Skeletal muscle tissue (tissue), 3 donors: ENCODE measurements at regions not wholly inside any gene's neighbourhood (a gene's known extent, or its start where the extent isn't known, plus 50 kb on each side); places are given as distances from the start of the nearest gene placed in this dataset.

Experiments used
- H3K27ac ChIP-seq: one replicate; pipeline ENCODE4 v1.7.0; 2013; ENCODE audit warnings: mild to moderate bottlenecking, low read depth, low read length, inconsistent platforms
- H3K27me3 ChIP-seq, 3 donors: one replicate each; pipeline ENCODE4 v1.7.0; 2013; ENCODE audit warnings: low read length in 3 of 3; ENCODE audit not compliant: control insufficient read depth in 3 of 3, insufficient read depth in 3 of 3
- H3K36me3 ChIP-seq, 3 donors: one replicate each; pipeline ENCODE4 v1.7.0; 2013; ENCODE audit warnings: low read length in 3 of 3; ENCODE audit not compliant: control insufficient read depth in 3 of 3, insufficient read depth in 3 of 3
- H3K4me1 ChIP-seq, 3 donors: one replicate each; pipeline ENCODE4 v1.7.0; 2013; ENCODE audit warnings: low read length in 3 of 3, mild to moderate bottlenecking in 3 of 3; ENCODE audit not compliant: control insufficient read depth in 3 of 3, insufficient read depth in 3 of 3
- H3K4me3 ChIP-seq, 3 donors: one replicate each; pipeline ENCODE4 v1.7.0; 2013; ENCODE audit warnings: low read length in 3 of 3
- H3K9ac ChIP-seq, 3 donors: one replicate each; pipeline ENCODE4 v1.7.0; 2013; ENCODE audit warnings: low read length in 3 of 3, mild to moderate bottlenecking in 3 of 3, moderate library complexity in 2 of 3, low read depth in 1 of 3
- H3K9me3 ChIP-seq, 3 donors: one replicate each; pipeline ENCODE4 v1.7.0; 2013; ENCODE audit warnings: low read length in 3 of 3; ENCODE audit not compliant: control insufficient read depth in 3 of 3
- donor health status: Osteomylitis.

DNA sequence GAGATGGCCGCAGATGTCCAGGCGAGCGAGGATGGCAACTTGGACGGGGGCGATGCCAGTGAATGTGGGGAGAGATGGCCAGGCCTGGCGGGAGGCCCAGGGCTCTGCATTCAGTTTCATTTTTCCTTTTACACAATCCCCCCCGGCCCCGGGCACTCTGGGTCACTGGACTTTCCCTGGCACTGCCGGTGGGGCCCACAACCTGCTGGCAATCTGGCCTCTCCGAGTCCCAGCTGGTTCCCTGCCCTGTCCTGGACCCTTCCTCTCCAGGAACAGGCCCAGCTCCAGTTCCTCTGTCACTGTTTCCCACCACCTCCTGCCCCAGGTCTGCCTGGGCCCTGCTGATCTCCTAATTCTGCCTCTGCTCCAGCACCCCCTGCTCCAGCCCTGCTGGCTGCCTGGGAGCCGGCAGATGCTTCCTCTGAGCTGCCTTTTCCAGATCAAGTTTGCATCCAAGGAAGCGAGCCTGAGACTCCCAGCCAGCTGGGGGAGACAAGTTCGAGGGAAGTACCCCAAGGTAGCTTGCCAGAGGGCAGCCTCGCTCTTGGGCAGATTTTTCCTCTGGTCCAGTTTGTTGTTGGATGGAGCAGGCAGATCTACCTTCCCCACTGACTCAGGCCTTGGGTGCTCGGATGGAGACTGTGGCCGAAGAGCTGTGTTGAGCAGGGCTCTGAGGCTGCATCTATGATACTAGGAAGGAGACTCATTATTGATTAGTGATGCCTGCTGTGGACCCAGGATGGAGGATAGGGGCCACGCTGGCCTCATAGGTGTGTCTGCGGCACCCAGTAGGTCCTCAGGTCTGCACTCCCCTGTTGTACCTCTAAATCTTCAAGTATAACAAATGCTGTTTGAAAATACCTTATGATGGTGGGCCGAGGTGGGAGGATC lies 83.2 kb downstream of the CEBPB start:
- peaks cover 45 to 63% (median 51%) of the 10 kb centered on the region in 3 donors for H3K4me1 ChIP-seq
- H3K9me3 ChIP-seq = no peaks in the 10 kb centered on the region
- peak overlapping the region in 2 of 3 donors; percentile 17 to 49 for H3K4me3 ChIP-seq
- no peaks in the 10 kb centered on the region for H3K36me3 ChIP-seq
- H3K9ac ChIP-seq = peak overlapping the region; percentile 66 to 79 (median 67)
- H3K27ac ChIP-seq = peak overlapping the region; percentile 83
- no peaks in the 10 kb centered on the region for H3K27me3 ChIP-seq

DNA sequence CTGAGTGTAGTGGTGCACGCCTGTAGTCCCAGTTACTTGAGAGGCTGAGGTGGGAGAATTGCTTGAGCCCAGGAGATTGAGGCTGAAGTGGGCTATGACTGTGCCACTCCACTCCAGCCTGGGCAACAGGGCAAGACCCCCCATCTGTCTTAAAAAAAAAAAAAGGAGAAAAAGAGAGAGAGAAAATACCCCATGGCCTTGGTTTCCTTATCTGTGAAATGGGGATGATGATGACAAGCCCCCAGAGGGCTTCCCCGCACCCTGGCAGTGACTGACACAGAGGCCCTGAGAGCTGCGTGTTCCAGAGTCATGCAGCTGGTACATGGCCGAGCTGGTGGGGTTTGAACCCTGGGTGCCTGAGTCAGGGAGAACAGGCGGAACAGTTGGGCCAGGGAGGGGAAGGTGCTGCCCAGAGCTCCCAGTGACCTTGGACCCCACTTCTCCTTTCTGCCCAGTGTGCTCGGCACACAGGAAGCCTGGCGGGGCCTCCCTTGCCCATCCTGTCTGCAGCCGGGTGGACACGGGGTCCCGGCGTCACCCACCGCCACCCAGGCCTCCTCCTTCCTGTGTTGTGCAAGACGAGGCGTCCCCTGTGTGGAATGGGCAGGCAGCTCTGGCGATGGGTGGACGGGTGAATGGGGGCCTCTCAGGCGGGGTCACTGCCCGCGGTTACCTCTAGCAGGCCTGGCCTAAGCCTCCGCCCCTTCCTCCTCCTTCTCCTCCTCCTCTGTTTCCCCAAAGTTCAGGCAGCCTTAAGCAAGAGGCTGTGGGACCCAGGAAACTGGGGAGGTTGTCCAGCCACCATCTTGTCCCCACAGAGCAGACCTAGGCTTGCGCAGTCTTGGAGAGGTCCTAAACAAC lies 84.2 kb downstream of the CEBPB start:
- H3K36me3 ChIP-seq = no peaks in the 10 kb centered on the region
- H3K4me1 ChIP-seq = peaks cover 49 to 72% (median 58%) of the 10 kb centered on the region in 3 donors
- peak overlapping the region; percentile 83 for H3K27ac ChIP-seq
- no peaks in the 10 kb centered on the region for H3K9me3 ChIP-seq
- no peaks in the 10 kb centered on the region for H3K27me3 ChIP-seq
- no peak overlapping the region for H3K4me3 ChIP-seq
- H3K9ac ChIP-seq = peak overlapping the region in 2 of 3 donors; percentile 21 to 79

DNA sequence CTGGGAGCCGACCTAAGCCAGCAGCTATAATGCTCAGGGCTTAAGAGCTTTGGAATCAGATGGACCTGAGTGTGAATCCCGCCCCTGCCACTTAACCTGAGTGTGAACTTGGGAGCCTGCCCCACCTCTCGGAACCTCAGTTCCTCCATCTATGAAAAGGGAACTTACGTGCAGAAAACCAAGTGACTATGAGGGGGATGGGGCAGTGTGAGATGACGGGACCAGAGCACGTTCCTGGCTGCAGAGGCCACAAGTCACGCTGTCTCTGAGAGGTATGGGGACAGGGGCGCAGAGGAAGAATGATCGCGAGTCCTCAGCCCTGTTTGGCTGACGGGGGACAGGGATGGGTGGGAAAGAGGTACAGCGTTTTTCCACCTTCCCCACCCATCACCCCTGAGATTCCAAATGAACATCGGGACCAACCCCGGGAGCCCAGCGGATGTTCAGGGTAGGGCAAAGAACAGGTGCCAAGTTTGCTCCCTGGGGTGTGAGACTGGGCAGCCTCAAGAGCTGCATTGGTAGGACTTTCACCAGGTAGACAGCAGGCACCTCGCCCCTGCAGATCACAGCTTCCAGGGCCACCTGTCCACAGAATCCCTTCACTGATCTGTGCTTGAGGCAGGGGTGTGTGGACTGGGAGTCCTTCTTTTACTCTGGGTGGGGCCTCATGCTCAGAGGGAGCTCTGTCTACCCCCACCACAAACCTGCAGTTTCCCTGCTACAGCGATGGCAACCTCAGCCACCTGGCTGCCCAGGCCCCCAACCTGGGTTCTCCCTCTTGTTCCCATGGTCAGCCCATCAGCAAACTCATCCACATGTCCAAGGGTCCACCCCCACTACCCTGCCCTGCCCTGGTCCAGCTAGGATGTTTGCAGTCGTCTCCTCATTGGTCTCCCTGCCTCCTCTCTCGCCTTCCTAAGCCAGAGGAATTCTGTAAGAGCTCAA lies 85.8 kb downstream of the CEBPB start:
- H3K36me3 ChIP-seq = no peaks in the 10 kb centered on the region
- H3K9me3 ChIP-seq = no peaks in the 10 kb centered on the region
- no peak overlapping the region for H3K4me3 ChIP-seq
- no peaks in the 10 kb centered on the region for H3K27me3 ChIP-seq
- peak overlapping the region; percentile 15 for H3K27ac ChIP-seq
- peak overlapping the region in 1 of 3 donors; percentile 75 for H3K9ac ChIP-seq
- peaks cover 45 to 78% (median 62%) of the 10 kb centered on the region in 3 donors for H3K4me1 ChIP-seq

DNA sequence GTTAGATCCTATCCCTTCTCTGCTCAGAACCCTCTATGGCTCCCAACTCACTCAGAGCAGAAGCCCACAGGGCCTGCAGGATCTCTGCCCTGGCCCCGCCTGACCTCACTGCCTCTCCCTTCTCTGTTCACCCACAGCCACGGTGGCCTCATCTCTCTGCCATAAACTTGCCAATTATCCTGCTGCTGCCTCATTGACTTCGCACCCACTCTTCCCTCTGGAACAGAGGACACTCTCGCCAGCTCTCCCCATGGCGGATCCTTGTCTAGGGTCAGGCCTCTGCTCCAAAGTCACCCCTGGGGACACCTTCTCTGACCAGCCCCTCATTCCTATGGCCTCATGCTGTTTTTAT lies 86.4 kb downstream of the CEBPB start:
- Histone ChIP-seq H3K36me3 (no peaks in the 10 kb centered on the region), H3K4me3 (no peak overlapping the region), H3K4me1 (peaks cover 45 to 82% (median 66%) of the 10 kb centered on the region in 3 donors), H3K9me3 (no peaks in the 10 kb centered on the region), H3K27me3 (no peaks in the 10 kb centered on the region), H3K9ac (peak overlapping the region in 2 of 3 donors; percentile 67 to 75), H3K27ac (peak overlapping the region; percentile 93)

DNA sequence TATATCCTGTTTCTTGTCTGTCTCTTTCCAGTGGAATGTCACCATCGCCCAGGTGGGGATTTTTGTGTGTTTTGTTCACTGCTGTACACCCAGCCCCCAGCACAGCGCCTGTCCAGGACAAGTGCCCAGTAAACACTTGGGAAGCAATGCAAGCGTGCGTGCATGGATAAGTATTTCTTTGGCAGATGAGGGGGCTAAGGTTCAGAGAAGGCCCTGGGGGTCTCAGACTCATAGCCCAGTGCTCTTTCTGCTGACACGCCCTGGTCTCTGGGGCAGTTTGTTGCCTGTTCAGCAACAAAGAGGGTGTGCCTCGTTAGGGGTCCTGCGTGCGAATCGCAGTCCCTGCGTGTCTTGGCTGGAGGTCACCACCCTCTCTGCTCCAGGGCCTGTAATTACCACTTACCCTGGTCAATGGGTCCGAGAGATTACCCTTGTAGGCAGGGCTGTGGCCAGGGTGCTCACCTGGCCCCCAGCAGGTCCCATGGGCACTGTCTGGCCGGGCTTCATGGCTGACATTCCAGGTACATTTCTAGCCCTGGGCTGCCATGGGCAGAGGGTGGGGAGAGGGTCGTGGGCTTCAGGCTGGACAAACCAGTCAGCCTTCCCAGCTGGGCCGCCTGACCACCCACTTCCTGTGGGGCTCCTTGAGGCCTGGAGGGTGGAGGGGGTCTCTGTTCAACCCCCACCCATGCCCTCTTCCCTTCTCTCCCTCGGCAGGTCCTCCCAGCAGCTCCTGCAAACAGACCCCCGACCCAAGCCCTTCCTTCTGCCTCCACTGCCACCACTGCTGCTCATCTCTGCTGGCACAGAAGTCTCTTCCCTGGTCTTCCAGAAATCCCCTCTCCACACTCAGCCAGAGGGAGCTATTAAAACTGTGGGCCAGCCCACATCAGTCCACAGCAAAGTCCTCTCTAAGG lies 87.1 kb downstream of the CEBPB start:
- no peaks in the 10 kb centered on the region for H3K27me3 ChIP-seq
- H3K36me3 ChIP-seq = no peaks in the 10 kb centered on the region
- H3K4me1 ChIP-seq = peaks cover 45 to 80% (median 70%) of the 10 kb centered on the region in 3 donors
- peak overlapping the region in 1 of 3 donors; percentile 29 for H3K4me3 ChIP-seq
- H3K9ac ChIP-seq = peak overlapping the region in 2 of 3 donors; percentile 67 to 75
- peak overlapping the region; percentile 93 for H3K27ac ChIP-seq
- no peaks in the 10 kb centered on the region for H3K9me3 ChIP-seq

DNA sequence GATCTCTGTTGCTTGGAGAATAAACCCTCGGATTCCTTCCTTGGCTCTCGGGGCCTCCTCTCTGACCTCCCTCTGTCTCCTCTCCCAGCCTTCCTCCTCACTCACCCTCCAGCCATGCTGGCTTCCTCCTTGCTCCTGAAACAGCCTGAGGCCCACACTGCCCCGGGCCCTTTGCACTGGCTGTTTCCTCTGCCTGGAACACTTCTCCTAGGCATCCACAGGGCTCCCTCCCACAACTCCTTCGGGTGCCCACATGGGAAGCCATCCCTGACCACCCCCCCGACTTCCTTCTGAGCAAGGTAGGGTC lies 87.7 kb downstream of the CEBPB start:
- Histone ChIP-seq H3K9ac (peak overlapping the region; percentile 67 to 75 (median 67)), H3K36me3 (no peaks in the 10 kb centered on the region), H3K4me1 (peaks cover 39 to 79% (median 68%) of the 10 kb centered on the region in 3 donors), H3K27me3 (no peaks in the 10 kb centered on the region), H3K27ac (peak overlapping the region; percentile 93), H3K9me3 (no peaks in the 10 kb centered on the region), H3K4me3 (no peak overlapping the region)

DNA sequence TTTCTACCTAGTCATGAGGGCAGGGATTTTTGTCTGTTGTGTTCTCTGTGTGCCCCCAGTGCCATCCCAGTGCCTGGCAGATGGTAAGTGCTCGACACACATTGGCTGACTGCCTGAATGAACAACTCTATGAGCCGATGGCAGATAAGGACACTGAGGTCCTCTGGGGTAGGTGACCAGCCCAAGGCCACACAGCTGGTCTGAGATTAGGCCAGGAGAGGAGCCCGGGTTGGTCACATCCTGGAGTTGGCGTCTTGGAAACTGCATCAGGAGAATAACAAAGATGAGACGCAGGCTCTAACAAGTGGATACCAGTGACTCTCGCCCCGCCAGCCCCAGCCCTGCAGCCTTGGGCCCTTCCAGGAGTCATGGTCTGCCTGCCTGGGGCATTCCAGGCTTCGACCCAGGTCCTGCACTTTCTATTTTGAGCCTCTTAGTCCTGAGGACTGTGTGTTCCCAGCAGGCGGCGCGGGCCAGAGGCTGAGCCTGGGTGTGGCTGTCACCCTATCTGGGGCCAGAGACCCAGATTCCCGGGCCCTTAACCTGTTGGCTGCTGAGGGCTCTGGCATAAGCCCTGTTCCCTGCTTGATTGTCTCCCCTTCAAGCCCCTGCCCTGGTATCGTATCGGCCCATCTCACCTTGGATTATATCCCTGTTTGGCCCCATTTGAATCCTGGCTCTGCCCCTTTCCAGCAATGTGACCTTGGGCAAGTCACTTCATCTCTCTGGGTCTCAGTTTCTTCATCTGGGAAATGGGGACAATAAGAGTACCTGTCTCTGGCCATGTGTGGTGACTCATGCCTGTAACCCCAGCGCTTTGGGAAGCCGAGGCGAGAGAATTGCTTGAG lies 88.3 kb downstream of the CEBPB start:
- H3K27ac ChIP-seq = peak overlapping the region; percentile 93
- H3K9me3 ChIP-seq = no peaks in the 10 kb centered on the region
- no peaks in the 10 kb centered on the region for H3K27me3 ChIP-seq
- peak overlapping the region in 1 of 3 donors; percentile 30 for H3K4me3 ChIP-seq
- no peaks in the 10 kb centered on the region for H3K36me3 ChIP-seq
- peak overlapping the region; percentile 67 to 75 (median 67) for H3K9ac ChIP-seq
- H3K4me1 ChIP-seq = peaks cover 39 to 79% (median 68%) of the 10 kb centered on the region in 3 donors

DNA sequence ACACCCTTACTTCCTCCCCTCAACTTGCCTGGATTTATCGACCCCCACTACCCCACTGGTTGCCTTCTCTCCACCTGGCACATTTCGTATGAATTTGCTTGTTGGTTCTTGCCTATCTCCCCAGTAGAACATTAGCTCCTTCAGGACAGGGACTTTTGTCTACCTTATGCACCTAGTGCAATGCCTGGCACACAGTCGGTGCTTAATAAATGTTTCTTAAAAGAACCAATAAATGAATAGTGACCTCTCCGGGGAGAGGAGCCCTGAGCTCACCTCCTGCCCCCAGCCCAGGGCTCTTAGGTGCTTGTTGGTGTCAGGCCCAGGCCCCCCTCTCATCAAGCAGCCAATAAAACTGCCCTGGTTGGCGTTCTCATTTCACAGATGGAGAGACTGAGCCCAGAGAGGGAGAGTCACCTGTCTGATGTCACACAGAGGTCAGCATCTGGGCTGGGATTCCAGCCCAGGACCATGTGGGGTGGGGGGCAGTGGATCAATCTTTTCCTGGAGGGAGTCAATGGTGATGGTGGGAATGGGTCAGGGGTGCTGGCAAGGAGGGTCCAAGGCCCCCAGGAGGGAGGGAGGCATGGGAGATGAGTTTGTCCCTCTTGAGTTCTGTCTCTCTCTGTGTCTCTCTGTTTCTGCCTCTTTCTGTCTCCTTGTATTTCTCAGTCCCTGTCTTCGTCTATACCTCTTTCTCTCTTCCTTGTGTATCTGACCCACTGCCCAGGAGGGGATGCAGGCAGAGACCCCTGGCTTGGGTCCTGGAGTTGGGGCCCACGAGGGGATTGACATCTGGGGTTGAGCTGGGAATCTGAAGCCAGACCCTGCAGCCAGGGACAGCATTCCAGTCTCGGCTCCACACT lies 89.6 kb downstream of the CEBPB start:
- Histone ChIP-seq H3K4me3 (no peak overlapping the region), H3K4me1 (peaks cover 48 to 79% (median 70%) of the 10 kb centered on the region in 3 donors), H3K27ac (peak overlapping the region; percentile 41), H3K27me3 (no peaks in the 10 kb centered on the region), H3K9me3 (no peaks in the 10 kb centered on the region), H3K9ac (peak overlapping the region in 1 of 3 donors; percentile 60), H3K36me3 (no peaks in the 10 kb centered on the region)
